ENCODE measurements at regions not wholly inside any gene's neighbourhood (a gene's known extent, or its start where the extent isn't known, plus 50 kb on each side); places are given as distances from the start of the nearest gene placed in this dataset.

GRCh38 chr9:21567926-21568325 is 85.8 kb upstream of the IFNE start:
- WGBS = 84% methylated on average over 2 of the region's 2 CpGs
- no peaks in the 10 kb centered on the region for H3K4me1 ChIP-seq (replicated peaks)
- no peaks in the 10 kb centered on the region for H3K27me3 ChIP-seq (replicated peaks; ENCODE audit: insufficient read depth)
- H3K9me3 ChIP-seq = no peaks in the 10 kb centered on the region
- TF ChIP-seq POLR2AphosphoS5 (IDR thresholded peaks at IDR 0.05) (no peak), POLR2A (IDR thresholded peaks at IDR 0.05) (no peak), CTCF (IDR thresholded peaks at IDR 0.05) (no peak)
- no peak overlapping the region for H3K4me3 ChIP-seq
- no peaks in the 10 kb centered on the region for H3K36me3 ChIP-seq
- H3K27ac ChIP-seq = no peak overlapping the region
- intact Hi-C loops (cut with DNase I) = no loop called here
- DNase-seq (ENCODE audit: low spot score) = no peak

- intact Hi-C loops (cut with DNase I) = no loop called here
These were observed 86.4 kb upstream of the IFNE start for GRCh38 chr9:21568484-21568883.

GRCh38 chr9:21569721-21570120 is 87.6 kb upstream of the IFNE start:
- no peaks in the 10 kb centered on the region for H3K27me3 ChIP-seq (replicated peaks; ENCODE audit: insufficient read depth)
- TF ChIP-seq POLR2AphosphoS5 (IDR thresholded peaks at IDR 0.05) = no peak
- TF ChIP-seq POLR2A (IDR thresholded peaks at IDR 0.05) = no peak
- TF ChIP-seq CTCF (IDR thresholded peaks at IDR 0.05) = no peak
- 96% methylated on average over 1 of the region's 1 CpG for WGBS
- H3K4me3 ChIP-seq = no peak overlapping the region
- no peaks in the 10 kb centered on the region for H3K9me3 ChIP-seq
- H3K27ac ChIP-seq = no peak overlapping the region
- intact Hi-C loops (cut with DNase I) = no loop called here
- DNase-seq (ENCODE audit: low spot score) = no peak
- H3K36me3 ChIP-seq = no peaks in the 10 kb centered on the region
- no peaks in the 10 kb centered on the region for H3K4me1 ChIP-seq (replicated peaks)

More at GRCh38 chr9:21568484-21568883, 86.4 kb upstream of the IFNE start:
- DNase-seq (ENCODE audit: low spot score) = no peak
- H3K36me3 ChIP-seq = no peaks in the 10 kb centered on the region
- H3K27me3 ChIP-seq (replicated peaks; ENCODE audit: insufficient read depth) = no peaks in the 10 kb centered on the region
- no peaks in the 10 kb centered on the region for H3K9me3 ChIP-seq
- TF ChIP-seq POLR2AphosphoS5 (IDR thresholded peaks at IDR 0.05) (no peak), CTCF (IDR thresholded peaks at IDR 0.05) (no peak)
- H3K4me1 ChIP-seq (replicated peaks) = no peaks in the 10 kb centered on the region
- WGBS = 49% methylated on average over 3 of the region's 3 CpGs
- no peak overlapping the region for H3K27ac ChIP-seq
- no peak overlapping the region for H3K4me3 ChIP-seq

- Histone ChIP-seq H3K27me3 (replicated peaks; ENCODE audit: insufficient read depth) (no peaks in the 10 kb centered on the region), H3K4me1 (replicated peaks) (no peaks in the 10 kb centered on the region), H3K36me3 (no peaks in the 10 kb centered on the region), H3K9me3 (no peaks in the 10 kb centered on the region), H3K27ac (no peak overlapping the region), H3K4me3 (no peak overlapping the region)
- WGBS = 88% methylated on average over 5 of the region's 5 CpGs
- TF ChIP-seq POLR2A (IDR thresholded peaks at IDR 0.05) (no peak), POLR2AphosphoS5 (IDR thresholded peaks at IDR 0.05) (no peak), CTCF (IDR thresholded peaks at IDR 0.05) (no peak)
- DNase-seq (ENCODE audit: low spot score) = no peak
- intact Hi-C loops (cut with DNase I) = no loop called here
These were observed 88.6 kb upstream of the IFNE start for GRCh38 chr9:21570643-21571275.

- Histone ChIP-seq H3K27me3 (replicated peaks; ENCODE audit: insufficient read depth) (no peaks in the 10 kb centered on the region), H3K9me3 (no peaks in the 10 kb centered on the region), H3K36me3 (no peaks in the 10 kb centered on the region), H3K27ac (no peak overlapping the region), H3K4me3 (no peak overlapping the region), H3K4me1 (replicated peaks) (no peaks in the 10 kb centered on the region)
- DNase-seq (ENCODE audit: low spot score) = no peak
- 95% methylated on average over 1 of the region's 1 CpG for WGBS
- intact Hi-C loops (cut with DNase I) = no loop called here
- no peak for TF ChIP-seq POLR2A (IDR thresholded peaks at IDR 0.05)
- TF ChIP-seq CTCF (IDR thresholded peaks at IDR 0.05) = no peak
- no peak for TF ChIP-seq POLR2AphosphoS5 (IDR thresholded peaks at IDR 0.05)
These were observed 92.1 kb upstream of the IFNE start for GRCh38 chr9:21574261-21574660.
